ENCODE measurements at regions not wholly inside any gene's neighbourhood (a gene's known extent, or its start where the extent isn't known, plus 50 kb on each side); places are given as distances from the start of the nearest gene placed in this dataset.

DNA sequence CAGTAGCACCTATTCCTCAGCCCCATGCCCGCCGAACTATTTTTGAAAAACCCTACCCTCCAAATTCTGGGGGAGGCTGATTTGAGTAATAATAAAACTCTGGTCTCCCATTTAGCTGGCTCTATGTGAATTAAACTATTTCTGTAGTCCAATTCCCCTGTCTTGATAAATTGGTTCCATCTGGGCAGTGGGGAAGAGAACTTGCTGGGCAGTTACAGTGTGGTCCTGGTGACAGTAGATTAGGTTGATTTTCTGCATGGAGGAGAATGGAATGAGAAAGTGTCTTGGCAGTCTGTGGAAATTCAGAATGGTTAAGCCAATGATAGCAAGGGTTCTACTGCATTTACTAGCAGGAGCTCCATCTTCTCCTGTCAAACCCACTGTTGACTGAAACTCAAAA, 95.0 kb downstream of the SPP2 start:
- no peak for DNase-seq (ENCODE audit: low spot score, unreplicated experiment)
- Mint-ChIP-seq H3K4me3 (ENCODE audit: low read depth) (no peak overlapping the region), H3K36me3 (ENCODE audit: insufficient read depth) (no peaks in the 10 kb centered on the region), H3K4me1 (ENCODE audit: low read depth) (peaks cover 9% of the 10 kb centered on the region), H3K27ac (no peak overlapping the region), H3K27me3 (no peaks in the 10 kb centered on the region), H3K9me3 (ENCODE audit: low read depth) (no peaks in the 10 kb centered on the region)
- TF ChIP-seq, protein P1, sequence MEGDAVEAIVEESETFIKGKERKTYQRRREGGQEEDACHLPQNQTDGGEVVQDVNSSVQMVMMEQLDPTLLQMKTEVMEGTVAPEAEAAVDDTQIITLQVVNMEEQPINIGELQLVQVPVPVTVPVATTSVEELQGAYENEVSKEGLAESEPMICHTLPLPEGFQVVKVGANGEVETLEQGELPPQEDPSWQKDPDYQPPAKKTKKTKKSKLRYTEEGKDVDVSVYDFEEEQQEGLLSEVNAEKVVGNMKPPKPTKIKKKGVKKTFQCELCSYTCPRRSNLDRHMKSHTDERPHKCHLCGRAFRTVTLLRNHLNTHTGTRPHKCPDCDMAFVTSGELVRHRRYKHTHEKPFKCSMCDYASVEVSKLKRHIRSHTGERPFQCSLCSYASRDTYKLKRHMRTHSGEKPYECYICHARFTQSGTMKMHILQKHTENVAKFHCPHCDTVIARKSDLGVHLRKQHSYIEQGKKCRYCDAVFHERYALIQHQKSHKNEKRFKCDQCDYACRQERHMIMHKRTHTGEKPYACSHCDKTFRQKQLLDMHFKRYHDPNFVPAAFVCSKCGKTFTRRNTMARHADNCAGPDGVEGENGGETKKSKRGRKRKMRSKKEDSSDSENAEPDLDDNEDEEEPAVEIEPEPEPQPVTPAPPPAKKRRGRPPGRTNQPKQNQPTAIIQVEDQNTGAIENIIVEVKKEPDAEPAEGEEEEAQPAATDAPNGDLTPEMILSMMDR (IDR thresholded peaks at IDR 0.05; ENCODE audit: unreplicated experiment) = no peak

DNA sequence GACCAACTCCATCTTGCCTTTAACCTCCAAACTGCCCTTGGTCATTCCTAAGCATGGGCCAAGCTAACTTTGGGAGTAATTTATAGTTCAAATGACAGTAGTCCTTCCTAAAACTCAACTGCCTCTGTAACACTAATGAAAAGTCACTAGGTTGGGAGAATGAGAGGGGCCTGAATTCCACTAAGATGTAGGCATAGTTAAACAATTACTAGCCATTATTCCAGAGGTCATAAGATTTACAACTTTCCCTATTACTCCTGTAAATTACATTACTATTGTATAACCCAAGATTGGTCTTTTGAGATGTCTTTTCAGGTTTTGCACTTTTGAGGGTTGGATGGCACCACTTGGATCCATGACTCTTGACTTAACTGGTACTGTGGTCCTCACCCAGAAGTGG, 94.6 kb downstream of the SPP2 start:
- DNase-seq (ENCODE audit: low spot score, unreplicated experiment) = no peak
- Mint-ChIP-seq H3K4me1 (ENCODE audit: low read depth) (peaks cover 9% of the 10 kb centered on the region), H3K27ac (no peak overlapping the region), H3K9me3 (ENCODE audit: low read depth) (peaks cover 3% of the 10 kb centered on the region), H3K4me3 (ENCODE audit: low read depth) (no peak overlapping the region), H3K36me3 (ENCODE audit: insufficient read depth) (no peaks in the 10 kb centered on the region), H3K27me3 (no peaks in the 10 kb centered on the region)
- TF ChIP-seq, protein P1 (IDR thresholded peaks at IDR 0.05; ENCODE audit: unreplicated experiment) = no peak

DNA sequence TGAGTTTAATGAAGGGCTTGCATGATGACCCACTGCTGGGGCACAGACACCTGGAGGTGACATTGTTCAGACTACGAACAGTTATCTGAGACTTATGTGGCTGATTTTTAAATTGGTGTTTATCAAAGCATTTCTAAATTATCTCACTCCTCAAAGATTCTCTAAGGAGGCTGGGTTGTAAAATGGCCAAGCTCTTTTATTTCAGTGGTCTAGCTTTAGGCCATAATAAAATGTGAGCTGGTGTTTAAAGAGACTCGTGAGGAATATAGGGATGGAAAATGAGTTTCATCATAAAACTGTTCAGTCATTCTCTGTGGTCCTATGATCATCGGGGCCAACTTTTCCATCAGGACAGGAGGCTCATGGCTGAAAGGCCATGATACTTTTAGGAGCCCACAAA, 93.4 kb downstream of the SPP2 start:
- TF ChIP-seq, protein P1 (IDR thresholded peaks at IDR 0.05; ENCODE audit: unreplicated experiment) = no peak

DNA sequence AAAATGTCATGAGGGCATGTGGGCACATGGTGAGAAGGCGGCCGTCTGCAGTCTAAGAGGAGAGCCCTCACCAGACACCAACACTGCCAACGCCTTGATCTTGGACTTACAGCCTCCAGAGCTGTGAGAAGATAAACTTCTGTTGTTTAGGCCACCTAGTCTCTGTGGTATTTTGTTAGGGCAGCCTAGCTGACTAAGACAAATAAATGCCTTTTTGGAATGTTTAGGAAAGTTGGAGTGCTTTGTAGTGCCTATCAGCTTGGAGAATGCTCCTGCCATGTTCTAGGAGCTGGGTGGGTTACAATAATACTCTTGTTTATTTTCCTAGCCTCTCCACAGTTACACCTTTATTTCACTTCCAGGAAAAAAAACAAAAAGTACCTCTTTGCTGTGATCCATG, 92.0 kb downstream of the SPP2 start:
- no peak for DNase-seq (ENCODE audit: low spot score, unreplicated experiment)
- H3K27ac Mint-ChIP-seq = no peak overlapping the region
- no peak overlapping the region for H3K4me3 Mint-ChIP-seq (ENCODE audit: low read depth)
- no peaks in the 10 kb centered on the region for H3K36me3 Mint-ChIP-seq (ENCODE audit: insufficient read depth)
- peaks cover 3% of the 10 kb centered on the region for H3K9me3 Mint-ChIP-seq (ENCODE audit: low read depth)
- no peaks in the 10 kb centered on the region for H3K27me3 Mint-ChIP-seq
- TF ChIP-seq, protein P1 (IDR thresholded peaks at IDR 0.05; ENCODE audit: unreplicated experiment) = no peak
- peaks cover 9% of the 10 kb centered on the region for H3K4me1 Mint-ChIP-seq (ENCODE audit: low read depth)

More for the DNA sequence above, 93.4 kb downstream of the SPP2 start:
- DNase-seq (ENCODE audit: low spot score, unreplicated experiment) = no peak
- no peaks in the 10 kb centered on the region for H3K36me3 Mint-ChIP-seq (ENCODE audit: insufficient read depth)
- peaks cover 9% of the 10 kb centered on the region for H3K4me1 Mint-ChIP-seq (ENCODE audit: low read depth)
- H3K4me3 Mint-ChIP-seq (ENCODE audit: low read depth) = no peak overlapping the region
- H3K27ac Mint-ChIP-seq = no peak overlapping the region
- no peaks in the 10 kb centered on the region for H3K27me3 Mint-ChIP-seq
- peaks cover 3% of the 10 kb centered on the region for H3K9me3 Mint-ChIP-seq (ENCODE audit: low read depth)

DNA sequence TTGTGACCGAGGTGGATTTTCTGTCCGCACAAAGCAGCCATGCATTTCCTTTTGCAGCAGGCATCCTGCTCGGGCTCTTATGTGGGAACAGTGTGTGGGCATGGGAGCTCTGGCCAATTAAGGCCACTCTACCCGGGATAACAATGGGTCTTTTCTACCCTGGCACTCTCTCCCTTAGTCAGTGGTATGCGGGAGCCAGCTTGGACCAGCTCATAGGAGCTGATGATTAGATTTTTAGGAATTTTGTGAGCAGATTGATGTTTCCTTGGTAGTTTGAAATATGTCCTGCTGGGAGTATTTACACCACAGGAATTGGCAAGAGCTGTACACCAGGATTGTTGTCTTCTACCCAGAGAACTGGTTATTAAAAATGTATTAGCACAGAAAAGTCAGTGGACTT, 89.3 kb downstream of the SPP2 start:
- TF ChIP-seq, protein P1 (IDR thresholded peaks at IDR 0.05; ENCODE audit: unreplicated experiment) = no peak
- no peak overlapping the region for H3K4me3 Mint-ChIP-seq (ENCODE audit: low read depth)
- H3K27ac Mint-ChIP-seq = no peak overlapping the region
- H3K27me3 Mint-ChIP-seq = peaks cover 3% of the 10 kb centered on the region
- peaks cover 8% of the 10 kb centered on the region for H3K9me3 Mint-ChIP-seq (ENCODE audit: low read depth)
- H3K36me3 Mint-ChIP-seq (ENCODE audit: insufficient read depth) = peaks cover 2% of the 10 kb centered on the region
- DNase-seq (ENCODE audit: low spot score, unreplicated experiment) = no peak
- H3K4me1 Mint-ChIP-seq (ENCODE audit: low read depth) = peaks cover 21% of the 10 kb centered on the region

Data from progenitor cell of endocrine pancreas (in vitro differentiated cells).